ENCODE measurements at regions not wholly inside any gene's neighbourhood (a gene's known extent, or its start where the extent isn't known, plus 50 kb on each side); places are given as distances from the start of the nearest gene placed in this dataset.

GRCh38 chr13:74930402-74931165, 551.4 kb downstream of the TBC1D4 start:
- no peaks in the 10 kb centered on the region for H3K27me3 ChIP-seq (ENCODE audit: low read depth, low read length)
- H3K4me3 ChIP-seq (ENCODE audit: low read depth in 1 of 2, low read length in 2 of 2): no peak overlapping the region
- H3K36me3 ChIP-seq (ENCODE audit: control insufficient read depth in 1 of 2, insufficient read depth in 2 of 2, low read length in 2 of 2): no peaks in the 10 kb centered on the region
- H3K27ac ChIP-seq (ENCODE audit: low read length): no peak overlapping the region
- no peaks in the 10 kb centered on the region for H3K4me1 ChIP-seq (ENCODE audit: control insufficient read depth in 1 of 2, insufficient read depth in 2 of 2, low read length in 2 of 2)
- peaks cover 0 to 4% of the 10 kb centered on the region in 2 donors for H3K9me3 ChIP-seq (ENCODE audit: control insufficient read depth in 1 of 2, low read length in 2 of 2)

- Histone ChIP-seq H3K27me3 (ENCODE audit: low read depth, low read length) (no peaks in the 10 kb centered on the region), H3K9me3 (ENCODE audit: control insufficient read depth in 1 of 2, low read length in 2 of 2) (peaks cover 0 to 7% of the 10 kb centered on the region in 2 donors), H3K27ac (ENCODE audit: low read length) (no peak overlapping the region), H3K36me3 (ENCODE audit: control insufficient read depth in 1 of 2, insufficient read depth in 2 of 2, low read length in 2 of 2) (no peaks in the 10 kb centered on the region), H3K4me3 (ENCODE audit: low read depth in 1 of 2, low read length in 2 of 2) (no peak overlapping the region), H3K4me1 (ENCODE audit: control insufficient read depth in 1 of 2, insufficient read depth in 2 of 2, low read length in 2 of 2) (no peaks in the 10 kb centered on the region)
Observed at GRCh38 chr13:74929436-74929835, 552.5 kb downstream of the TBC1D4 start.

- Histone ChIP-seq H3K4me3 (ENCODE audit: low read depth in 1 of 2, low read length in 2 of 2) (no peak overlapping the region), H3K4me1 (ENCODE audit: control insufficient read depth in 1 of 2, insufficient read depth in 2 of 2, low read length in 2 of 2) (no peaks in the 10 kb centered on the region), H3K27ac (ENCODE audit: low read length) (no peak overlapping the region), H3K27me3 (ENCODE audit: low read depth, low read length) (no peaks in the 10 kb centered on the region), H3K9me3 (ENCODE audit: control insufficient read depth in 1 of 2, low read length in 2 of 2) (peaks cover 0 to 16% of the 10 kb centered on the region in 2 donors), H3K36me3 (ENCODE audit: control insufficient read depth in 1 of 2, insufficient read depth in 2 of 2, low read length in 2 of 2) (no peaks in the 10 kb centered on the region)
Observed at GRCh38 chr13:74927823-74928222, 554.1 kb downstream of the TBC1D4 start.

- no peaks in the 10 kb centered on the region for H3K4me1 ChIP-seq (ENCODE audit: control insufficient read depth in 1 of 2, insufficient read depth in 2 of 2, low read length in 2 of 2)
- peaks cover 0 to 17% of the 10 kb centered on the region in 2 donors for H3K9me3 ChIP-seq (ENCODE audit: control insufficient read depth in 1 of 2, low read length in 2 of 2)
- no peaks in the 10 kb centered on the region for H3K36me3 ChIP-seq (ENCODE audit: control insufficient read depth in 1 of 2, insufficient read depth in 2 of 2, low read length in 2 of 2)
- no peak overlapping the region for H3K27ac ChIP-seq (ENCODE audit: low read length)
- H3K4me3 ChIP-seq (ENCODE audit: low read depth in 1 of 2, low read length in 2 of 2): no peak overlapping the region
- H3K27me3 ChIP-seq (ENCODE audit: low read depth, low read length): no peaks in the 10 kb centered on the region
Observed at GRCh38 chr13:74922963-74923362, 559.0 kb downstream of the TBC1D4 start.

GRCh38 chr13:74921326-74921725, 560.6 kb downstream of the TBC1D4 start:
- no peak overlapping the region for H3K4me3 ChIP-seq (ENCODE audit: low read depth in 1 of 2, low read length in 2 of 2)
- H3K27ac ChIP-seq (ENCODE audit: low read length): no peak overlapping the region
- peaks cover 0 to 14% of the 10 kb centered on the region in 2 donors for H3K9me3 ChIP-seq (ENCODE audit: control insufficient read depth in 1 of 2, low read length in 2 of 2)
- no peaks in the 10 kb centered on the region for H3K27me3 ChIP-seq (ENCODE audit: low read depth, low read length)
- no peaks in the 10 kb centered on the region for H3K4me1 ChIP-seq (ENCODE audit: control insufficient read depth in 1 of 2, insufficient read depth in 2 of 2, low read length in 2 of 2)
- no peaks in the 10 kb centered on the region for H3K36me3 ChIP-seq (ENCODE audit: control insufficient read depth in 1 of 2, insufficient read depth in 2 of 2, low read length in 2 of 2)

GRCh38 chr13:74920920-74921319, 561.0 kb downstream of the TBC1D4 start:
- H3K4me3 ChIP-seq (ENCODE audit: low read depth in 1 of 2, low read length in 2 of 2): no peak overlapping the region
- peaks cover 0 to 14% of the 10 kb centered on the region in 2 donors for H3K9me3 ChIP-seq (ENCODE audit: control insufficient read depth in 1 of 2, low read length in 2 of 2)
- no peaks in the 10 kb centered on the region for H3K36me3 ChIP-seq (ENCODE audit: control insufficient read depth in 1 of 2, insufficient read depth in 2 of 2, low read length in 2 of 2)
- no peaks in the 10 kb centered on the region for H3K4me1 ChIP-seq (ENCODE audit: control insufficient read depth in 1 of 2, insufficient read depth in 2 of 2, low read length in 2 of 2)
- H3K27ac ChIP-seq (ENCODE audit: low read length): no peak overlapping the region
- H3K27me3 ChIP-seq (ENCODE audit: low read depth, low read length): no peaks in the 10 kb centered on the region

- H3K4me3 ChIP-seq (ENCODE audit: low read depth in 1 of 2, low read length in 2 of 2): no peak overlapping the region
- no peaks in the 10 kb centered on the region for H3K27me3 ChIP-seq (ENCODE audit: low read depth, low read length)
- no peak overlapping the region for H3K27ac ChIP-seq (ENCODE audit: low read length)
- no peaks in the 10 kb centered on the region for H3K4me1 ChIP-seq (ENCODE audit: control insufficient read depth in 1 of 2, insufficient read depth in 2 of 2, low read length in 2 of 2)
- peaks cover 0 to 14% of the 10 kb centered on the region in 2 donors for H3K9me3 ChIP-seq (ENCODE audit: control insufficient read depth in 1 of 2, low read length in 2 of 2)
- no peaks in the 10 kb centered on the region for H3K36me3 ChIP-seq (ENCODE audit: control insufficient read depth in 1 of 2, insufficient read depth in 2 of 2, low read length in 2 of 2)
Observed at GRCh38 chr13:74920361-74920760, 561.6 kb downstream of the TBC1D4 start.

- H3K27ac ChIP-seq (ENCODE audit: low read length): no peak overlapping the region
- H3K9me3 ChIP-seq (ENCODE audit: control insufficient read depth in 1 of 2, low read length in 2 of 2): peaks cover 0 to 14% of the 10 kb centered on the region in 2 donors
- no peak overlapping the region for H3K4me3 ChIP-seq (ENCODE audit: low read depth in 1 of 2, low read length in 2 of 2)
- no peaks in the 10 kb centered on the region for H3K4me1 ChIP-seq (ENCODE audit: control insufficient read depth in 1 of 2, insufficient read depth in 2 of 2, low read length in 2 of 2)
- no peaks in the 10 kb centered on the region for H3K27me3 ChIP-seq (ENCODE audit: low read depth, low read length)
- H3K36me3 ChIP-seq (ENCODE audit: control insufficient read depth in 1 of 2, insufficient read depth in 2 of 2, low read length in 2 of 2): no peaks in the 10 kb centered on the region
Observed at GRCh38 chr13:74919914-74920313, 562.1 kb downstream of the TBC1D4 start.

- Histone ChIP-seq H3K36me3 (ENCODE audit: control insufficient read depth in 1 of 2, insufficient read depth in 2 of 2, low read length in 2 of 2) (no peaks in the 10 kb centered on the region), H3K9me3 (ENCODE audit: control insufficient read depth in 1 of 2, low read length in 2 of 2) (no peaks in the 10 kb centered on the region), H3K4me1 (ENCODE audit: control insufficient read depth in 1 of 2, insufficient read depth in 2 of 2, low read length in 2 of 2) (peaks cover 0 to 6% of the 10 kb centered on the region in 2 donors), H3K4me3 (ENCODE audit: low read depth in 1 of 2, low read length in 2 of 2) (no peak overlapping the region), H3K27me3 (ENCODE audit: low read depth, low read length) (no peaks in the 10 kb centered on the region), H3K27ac (ENCODE audit: low read length) (no peak overlapping the region)
Observed at GRCh38 chr13:74912898-74913297, 569.1 kb downstream of the TBC1D4 start.

- peaks cover 0 to 6% of the 10 kb centered on the region in 2 donors for H3K4me1 ChIP-seq (ENCODE audit: control insufficient read depth in 1 of 2, insufficient read depth in 2 of 2, low read length in 2 of 2)
- H3K9me3 ChIP-seq (ENCODE audit: control insufficient read depth in 1 of 2, low read length in 2 of 2): no peaks in the 10 kb centered on the region
- H3K27ac ChIP-seq (ENCODE audit: low read length): no peak overlapping the region
- H3K27me3 ChIP-seq (ENCODE audit: low read depth, low read length): no peaks in the 10 kb centered on the region
- no peak overlapping the region for H3K4me3 ChIP-seq (ENCODE audit: low read depth in 1 of 2, low read length in 2 of 2)
- H3K36me3 ChIP-seq (ENCODE audit: control insufficient read depth in 1 of 2, insufficient read depth in 2 of 2, low read length in 2 of 2): no peaks in the 10 kb centered on the region
Observed at GRCh38 chr13:74910415-74910814, 571.6 kb downstream of the TBC1D4 start.

GRCh38 chr13:74907788-74908187, 574.2 kb downstream of the TBC1D4 start:
- Histone ChIP-seq H3K27ac (ENCODE audit: low read length) (no peak overlapping the region), H3K9me3 (ENCODE audit: control insufficient read depth in 1 of 2, low read length in 2 of 2) (no peaks in the 10 kb centered on the region), H3K36me3 (ENCODE audit: control insufficient read depth in 1 of 2, insufficient read depth in 2 of 2, low read length in 2 of 2) (no peaks in the 10 kb centered on the region), H3K4me3 (ENCODE audit: low read depth in 1 of 2, low read length in 2 of 2) (no peak overlapping the region), H3K27me3 (ENCODE audit: low read depth, low read length) (no peaks in the 10 kb centered on the region), H3K4me1 (ENCODE audit: control insufficient read depth in 1 of 2, insufficient read depth in 2 of 2, low read length in 2 of 2) (peaks cover 0 to under 1% of the 10 kb centered on the region in 2 donors)

GRCh38 chr13:74904556-74904955, 577.4 kb downstream of the TBC1D4 start:
- H3K36me3 ChIP-seq (ENCODE audit: control insufficient read depth in 1 of 2, insufficient read depth in 2 of 2, low read length in 2 of 2): no peaks in the 10 kb centered on the region
- H3K9me3 ChIP-seq (ENCODE audit: control insufficient read depth in 1 of 2, low read length in 2 of 2): no peaks in the 10 kb centered on the region
- H3K4me3 ChIP-seq (ENCODE audit: low read depth in 1 of 2, low read length in 2 of 2): no peak overlapping the region
- H3K4me1 ChIP-seq (ENCODE audit: control insufficient read depth in 1 of 2, insufficient read depth in 2 of 2, low read length in 2 of 2): no peaks in the 10 kb centered on the region
- H3K27ac ChIP-seq (ENCODE audit: low read length): no peak overlapping the region
- H3K27me3 ChIP-seq (ENCODE audit: low read depth, low read length): no peaks in the 10 kb centered on the region

Measured in muscle layer of duodenum (tissue), 2 donors.